C1 segment of cervical spinal cord (tissue), 14 donors: ENCODE measurements at regions not wholly inside any gene's neighbourhood (a gene's known extent, or its start where the extent isn't known, plus 50 kb on each side); places are given as distances from the start of the nearest gene placed in this dataset.
A peak's percentile ranks its signal among the peaks of the same experiment; 100 is the strongest.

Experiments used
- DNase-seq, 14 donors: peaks; one replicate each; lab custom pipeline; 2025; lab: John Stamatoyannopoulos, UW

DNA sequence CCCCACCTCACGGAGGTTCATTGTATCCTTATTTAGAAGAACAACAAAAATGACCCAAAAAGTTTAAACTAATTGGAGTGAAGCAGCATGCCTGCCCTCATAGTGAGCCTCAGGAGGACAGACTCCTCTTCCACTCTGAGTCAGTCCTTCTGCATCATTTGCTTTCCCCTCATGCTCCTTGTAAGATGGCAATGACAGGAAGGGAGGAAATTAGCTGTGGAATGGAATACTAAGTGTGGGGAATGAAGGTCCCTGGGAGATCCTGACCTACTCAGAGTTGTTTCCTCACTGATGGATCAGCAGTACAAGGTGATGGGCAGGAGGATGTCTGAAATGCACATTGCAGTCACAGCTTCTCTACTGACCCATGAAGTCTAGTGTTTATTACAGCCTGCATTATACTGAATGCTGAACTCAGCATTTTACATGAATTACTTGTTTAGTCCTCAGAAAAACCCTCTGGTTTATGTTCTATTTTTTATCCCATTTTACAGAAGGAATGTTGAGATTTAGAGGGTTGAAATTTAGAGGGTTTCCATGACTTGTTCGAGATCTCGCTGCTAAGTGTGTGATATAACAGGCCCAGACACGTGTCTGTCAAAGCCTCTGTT, 212.0 kb upstream of the PCSK2 start:
- peak in 1 of 14 donors; percentile 16 for DNase-seq

DNA sequence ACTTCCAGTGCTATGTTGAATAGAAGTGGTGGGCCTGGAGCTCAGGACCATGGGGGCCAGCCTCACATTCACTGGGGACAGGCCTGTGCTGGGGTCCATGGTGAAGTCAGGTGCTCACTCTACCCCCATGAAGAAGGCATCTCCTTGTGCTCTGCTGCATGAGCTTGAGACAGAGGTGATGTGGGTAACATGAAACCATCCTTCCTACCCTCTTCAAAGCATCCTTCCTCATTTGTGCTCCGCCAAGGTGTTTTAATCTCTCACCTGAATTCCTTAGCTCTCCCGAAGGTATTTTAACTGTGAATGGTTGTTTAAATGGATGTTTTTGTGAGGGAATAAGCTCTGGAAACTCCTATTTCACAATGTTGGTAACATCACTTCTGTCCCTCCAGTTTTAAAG, 209.6 kb upstream of the PCSK2 start:
- no peak for DNase-seq

DNA sequence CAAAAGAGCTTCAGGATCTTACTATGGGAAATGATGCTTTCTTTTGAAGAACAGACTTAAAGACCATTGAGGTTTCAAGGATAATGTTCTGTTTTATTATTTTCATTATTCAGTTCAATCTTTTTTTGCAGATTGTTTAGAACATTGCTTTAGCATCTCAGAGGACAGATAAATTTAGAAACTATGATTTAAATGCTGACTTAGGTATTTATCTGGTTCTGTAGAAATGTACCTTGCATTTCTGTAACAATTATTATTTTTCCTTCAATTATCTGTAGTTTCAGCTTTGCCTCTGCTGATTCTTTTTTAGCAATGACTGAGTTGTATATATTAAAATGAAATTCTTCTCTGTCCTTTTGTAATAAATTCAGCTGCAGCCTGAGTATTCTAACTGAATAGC, 205.4 kb upstream of the PCSK2 start:
- no peak for DNase-seq

DNA sequence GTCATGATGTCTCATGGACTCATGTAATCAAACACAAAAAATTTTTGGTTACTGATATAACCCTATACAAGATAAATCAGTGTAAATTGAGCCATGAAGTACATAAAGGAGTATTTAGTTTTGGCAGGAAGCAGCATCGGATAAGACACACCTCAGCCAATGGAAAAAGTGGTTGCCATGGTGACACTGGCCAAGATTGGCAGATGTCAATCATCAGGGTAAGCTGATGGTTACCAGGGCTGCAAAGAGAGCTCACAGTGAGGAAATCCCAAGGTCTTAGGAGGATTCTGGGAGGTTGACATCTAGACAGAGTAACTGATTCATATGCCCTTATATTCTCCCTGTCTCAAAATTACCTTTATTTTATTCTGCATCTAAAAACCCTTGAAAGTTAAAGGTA, 203.8 kb upstream of the PCSK2 start:
- no peak for DNase-seq

DNA sequence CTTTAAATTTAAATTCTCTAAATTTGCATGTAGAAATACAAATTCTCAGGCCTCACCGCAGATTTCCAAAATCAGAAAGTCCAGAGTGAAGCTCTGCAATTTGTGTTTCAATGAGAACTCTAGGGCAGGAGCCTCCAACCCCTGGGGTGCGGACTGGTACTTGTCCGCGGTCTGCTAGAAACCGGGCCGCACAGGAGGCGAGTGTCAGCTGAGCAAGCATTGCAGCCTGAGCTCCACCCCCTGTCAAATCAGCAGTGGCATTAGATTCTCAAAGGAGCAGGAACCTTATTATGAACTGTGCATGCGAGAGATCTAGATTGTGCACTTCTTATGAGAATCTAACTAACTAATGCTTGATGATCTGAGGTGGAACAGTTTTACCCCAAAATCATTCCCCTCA, 203.0 kb upstream of the PCSK2 start:
- no peak for DNase-seq

DNA sequence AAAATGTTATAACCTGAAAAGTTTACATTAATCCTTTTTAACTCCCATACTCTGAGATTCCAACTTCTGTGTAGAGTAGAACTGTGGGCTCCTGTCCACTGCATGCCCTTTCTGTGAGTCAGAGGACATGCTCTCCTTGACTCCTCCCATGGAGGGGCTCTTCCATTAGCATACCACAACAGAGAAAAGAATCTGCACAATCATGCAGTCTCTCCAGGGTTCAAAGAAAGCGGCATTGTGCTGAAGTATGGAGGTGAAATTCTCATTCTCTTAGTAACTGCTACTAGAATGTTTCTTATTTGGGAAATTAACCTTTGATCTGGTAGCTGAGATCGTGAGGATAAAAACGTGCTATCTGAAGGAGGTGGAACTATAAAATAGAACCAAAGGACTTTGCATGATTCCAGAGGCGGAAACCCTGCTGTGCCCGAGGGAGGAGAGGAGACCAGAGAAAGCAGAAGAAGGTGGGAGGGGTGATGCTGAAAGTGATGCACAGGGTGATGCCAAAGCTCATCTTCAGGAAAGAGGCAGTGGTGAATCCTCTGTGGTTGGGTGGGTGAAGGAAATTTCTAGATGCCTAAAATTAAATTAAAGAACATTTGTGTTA, 202.2 kb upstream of the PCSK2 start:
- DNase-seq, result no peak

DNA sequence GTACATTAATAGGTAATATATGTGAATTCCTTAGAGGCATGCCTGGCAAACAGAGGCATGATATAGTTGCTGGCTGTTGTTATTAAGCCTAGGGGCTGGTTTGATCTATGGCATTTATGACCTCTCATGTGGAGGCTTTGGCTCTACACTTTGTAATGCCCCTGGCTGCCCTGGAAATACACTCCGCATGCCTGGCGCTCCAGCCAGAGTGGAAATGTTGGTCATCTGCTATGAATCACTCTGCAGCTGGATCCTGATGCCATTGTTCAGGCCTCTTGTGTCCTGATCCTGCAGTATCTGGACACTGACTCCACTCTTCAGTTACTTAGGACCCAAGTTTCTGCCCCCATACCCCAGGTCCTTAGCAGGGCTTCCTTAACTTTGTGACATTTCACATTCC, 200.5 kb upstream of the PCSK2 start:
- DNase-seq, result no peak

DNA sequence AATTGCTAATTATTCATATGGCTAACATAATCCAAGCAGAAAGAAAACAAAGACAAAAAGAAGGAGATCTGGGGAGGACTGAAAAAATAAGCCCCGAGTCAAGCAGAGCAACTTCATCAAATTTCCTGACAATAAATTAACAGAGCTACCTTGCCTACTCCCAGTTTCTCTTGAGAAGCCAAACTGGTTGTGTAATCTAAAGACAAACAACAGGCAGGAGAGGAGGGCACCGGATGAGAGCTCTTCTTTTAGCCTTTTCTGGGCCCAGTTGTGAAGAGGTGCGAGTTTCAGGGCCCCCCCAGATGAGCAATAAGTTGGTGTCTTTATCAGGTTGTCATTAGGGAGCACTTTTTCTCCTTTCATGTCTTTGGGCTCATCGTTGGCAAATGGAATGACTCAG, 197.1 kb upstream of the PCSK2 start:
- DNase-seq, result no peak

DNA sequence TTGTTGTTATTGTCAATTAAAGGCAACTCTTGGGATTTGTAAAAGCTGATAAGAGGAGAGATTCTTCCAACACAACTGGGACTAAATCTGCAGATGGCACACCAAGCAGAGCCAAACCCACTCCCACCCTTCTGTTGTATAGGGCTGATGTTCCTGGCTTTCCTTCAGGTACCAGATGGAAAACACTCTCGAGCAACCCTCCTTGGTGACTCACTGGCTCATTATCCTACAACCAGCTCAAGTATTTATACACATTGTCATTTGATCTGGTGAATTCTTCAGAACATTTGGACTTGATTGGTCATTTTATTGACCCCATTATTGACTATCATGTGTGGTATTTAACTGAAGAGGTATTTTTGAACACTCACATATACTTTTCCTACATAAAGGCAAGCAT, 190.3 kb upstream of the PCSK2 start:
- DNase-seq, result no peak

DNA sequence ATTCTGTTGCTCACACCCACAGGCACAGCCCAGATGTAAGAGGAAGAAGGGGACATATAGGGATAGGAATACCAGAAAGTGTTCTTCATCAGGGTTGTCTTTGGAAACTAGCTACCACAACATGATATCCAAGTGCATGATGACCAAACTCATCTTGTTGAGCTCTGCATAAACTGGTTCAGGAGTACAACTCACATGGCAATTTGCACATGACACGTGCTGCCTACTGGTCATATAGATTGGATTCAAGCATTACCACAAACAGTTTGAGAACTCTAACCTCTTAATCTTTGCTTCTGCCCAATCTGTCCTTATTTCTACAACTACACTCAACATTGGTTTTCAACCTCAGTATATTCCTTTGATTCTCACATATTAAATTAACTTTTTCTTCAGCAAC, 184.7 kb upstream of the PCSK2 start:
- DNase-seq, result no peak

DNA sequence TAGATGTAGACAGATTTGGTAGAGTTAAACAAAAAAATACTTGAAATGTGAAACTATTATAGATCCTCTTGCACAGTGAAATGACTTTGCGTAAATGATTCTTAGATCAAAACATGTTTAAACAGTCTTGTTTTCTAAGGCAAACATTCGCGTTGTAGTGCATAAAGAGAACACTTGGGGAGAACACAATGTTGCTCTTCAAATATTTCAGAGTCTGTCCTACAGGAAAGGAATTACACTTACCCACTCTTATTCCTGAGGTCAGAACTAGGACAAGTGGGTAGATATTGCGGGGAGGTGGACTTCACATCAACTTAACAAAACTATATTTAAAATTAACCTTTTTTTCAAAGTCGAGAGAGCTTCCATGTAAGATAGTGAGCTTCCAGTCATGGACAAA, 183.5 kb upstream of the PCSK2 start:
- DNase-seq, result no peak

DNA sequence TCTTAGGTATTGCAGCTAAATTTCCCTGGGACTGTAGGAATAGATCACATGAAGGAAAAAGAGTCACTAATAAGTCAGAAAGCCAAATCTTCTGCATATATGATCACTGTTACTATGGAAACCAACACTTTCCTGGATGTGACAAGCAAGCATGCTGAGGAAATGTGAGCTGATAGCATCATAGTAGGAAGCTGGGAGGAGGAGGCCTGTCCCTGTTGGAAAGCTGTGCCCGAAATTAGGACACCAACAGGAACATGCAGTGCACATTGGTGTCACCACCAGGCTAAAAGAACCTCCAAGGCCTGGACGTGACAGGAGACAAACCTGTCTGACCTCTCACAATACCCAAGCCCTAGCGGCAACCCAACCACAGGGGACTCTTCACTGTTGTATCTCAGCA, 181.9 kb upstream of the PCSK2 start:
- peak in 1 of 14 donors; percentile 2 for DNase-seq

DNA sequence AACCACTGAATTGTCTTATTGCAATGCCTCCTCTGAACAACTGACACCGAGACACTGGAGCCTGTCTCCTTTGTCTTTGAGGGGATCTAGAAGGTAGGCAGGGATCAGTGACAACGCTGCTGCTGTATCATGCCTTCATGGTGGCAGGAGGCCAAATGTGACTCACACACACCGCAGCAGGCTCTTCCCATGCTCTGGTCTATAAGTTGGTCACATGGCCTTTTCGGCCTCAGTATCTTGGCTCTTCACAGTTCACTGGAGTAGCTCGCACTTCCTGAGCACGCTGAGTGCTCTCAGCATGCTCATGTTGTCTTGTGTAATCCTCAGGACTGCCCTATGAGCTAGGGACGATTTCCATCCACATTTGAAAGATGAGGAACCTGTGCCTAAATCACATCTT, 167.4 kb upstream of the PCSK2 start:
- no peak for DNase-seq

DNA sequence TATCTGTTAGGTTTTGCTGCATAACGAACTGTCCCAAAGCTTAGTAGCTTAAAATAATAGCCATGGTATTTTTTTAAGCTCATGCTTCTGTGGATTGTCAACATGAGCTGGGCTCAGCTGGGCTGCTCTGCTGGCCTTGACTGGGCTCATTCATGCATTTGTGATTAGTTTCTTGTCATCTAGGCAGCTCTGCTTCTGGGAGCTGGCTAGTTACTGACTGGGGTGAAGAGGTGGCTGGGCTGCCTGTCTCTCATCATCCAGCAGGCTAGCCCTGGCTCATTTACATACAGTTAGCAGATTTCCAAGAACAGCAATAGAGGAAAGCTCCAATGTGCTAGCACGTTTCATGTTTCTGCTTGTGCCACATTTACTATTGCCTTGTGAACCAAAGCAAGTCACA, 165.1 kb upstream of the PCSK2 start:
- no peak for DNase-seq

DNA sequence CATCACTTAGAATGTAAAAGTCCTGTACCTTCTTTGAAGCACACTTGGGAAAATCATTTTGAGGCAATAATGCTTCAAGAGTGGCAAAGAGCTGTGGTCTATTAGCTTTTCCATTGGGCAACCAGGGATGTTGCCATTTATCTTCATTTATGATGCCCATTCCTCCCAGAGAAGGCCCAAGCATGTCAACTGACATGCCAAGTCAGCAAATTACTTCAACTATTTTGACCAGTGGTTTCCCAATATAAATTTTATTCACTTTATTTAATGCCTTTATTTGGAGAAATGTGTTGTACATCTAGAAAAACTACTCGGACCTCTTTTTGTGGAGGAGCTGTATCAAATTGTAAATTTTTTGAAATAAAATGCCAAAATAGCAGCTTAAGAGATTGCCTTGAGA, 164.1 kb upstream of the PCSK2 start:
- no peak for DNase-seq

DNA sequence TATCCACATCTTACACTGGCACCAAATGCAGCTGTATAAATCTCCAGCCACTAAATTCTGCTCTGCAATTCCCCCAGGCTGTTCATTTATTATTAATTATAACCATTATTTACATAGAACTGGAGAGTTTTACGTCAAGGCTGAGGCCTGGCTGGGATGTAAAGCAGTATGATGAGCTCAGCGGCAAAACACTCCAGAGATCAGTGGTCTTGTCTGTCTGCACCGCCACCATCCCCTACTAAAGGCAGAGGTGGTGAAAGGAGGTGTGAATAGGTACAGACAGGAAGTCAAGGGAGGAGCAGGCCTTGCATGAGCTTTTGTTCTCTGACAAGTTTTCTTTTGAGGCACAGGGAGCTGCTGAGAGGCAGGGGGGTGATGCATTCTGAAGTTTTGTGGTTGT, 159.9 kb upstream of the PCSK2 start:
- DNase-seq, result no peak

DNA sequence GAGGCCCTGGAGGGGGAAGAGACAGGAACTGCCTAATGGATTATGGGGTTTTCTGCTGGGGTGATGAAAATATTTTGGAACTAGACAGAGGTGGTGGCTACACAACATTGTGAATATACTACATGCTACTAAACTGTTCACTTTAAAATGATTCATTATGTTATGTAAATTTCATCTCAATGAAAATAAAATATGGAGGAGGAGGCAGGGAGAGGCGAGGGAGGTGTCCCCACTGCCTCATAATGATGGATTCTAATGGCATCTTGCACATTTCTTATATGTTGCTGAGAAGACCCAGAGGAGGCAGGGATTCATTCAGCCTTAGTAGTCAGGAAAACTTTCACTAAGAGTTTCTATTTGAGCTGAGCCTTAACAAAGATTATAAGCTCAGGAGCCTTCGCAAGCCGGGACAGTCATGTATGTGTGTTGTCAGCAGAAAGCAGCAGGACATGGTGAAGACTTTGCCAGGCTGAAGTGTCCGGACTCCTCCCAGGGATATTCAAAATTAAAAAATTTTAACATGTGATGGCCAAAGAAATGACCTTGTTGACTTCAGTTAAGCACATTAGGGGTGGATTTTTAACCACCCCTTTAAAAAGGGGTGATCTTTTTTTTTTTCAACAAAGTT, 158.6 kb upstream of the PCSK2 start:
- no peak for DNase-seq

DNA sequence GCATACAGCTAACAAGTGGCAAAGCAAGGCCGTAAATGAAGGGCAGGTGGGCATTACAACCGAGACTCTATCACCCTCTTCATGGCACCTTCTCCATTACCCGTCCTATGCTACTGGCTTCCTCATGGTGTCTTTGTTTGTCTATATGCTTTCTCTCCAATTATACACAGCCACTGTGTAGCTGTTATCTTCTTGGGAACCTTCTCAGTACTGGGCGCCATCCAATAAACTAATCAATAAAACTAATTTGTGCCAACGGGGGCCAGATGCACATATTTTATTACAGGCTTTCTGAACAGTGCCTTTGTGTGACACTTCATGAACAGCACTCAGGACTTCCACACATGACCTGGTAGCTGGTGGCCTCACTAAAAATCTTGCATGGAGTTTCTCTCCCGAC, 149.8 kb upstream of the PCSK2 start:
- no peak for DNase-seq

DNA sequence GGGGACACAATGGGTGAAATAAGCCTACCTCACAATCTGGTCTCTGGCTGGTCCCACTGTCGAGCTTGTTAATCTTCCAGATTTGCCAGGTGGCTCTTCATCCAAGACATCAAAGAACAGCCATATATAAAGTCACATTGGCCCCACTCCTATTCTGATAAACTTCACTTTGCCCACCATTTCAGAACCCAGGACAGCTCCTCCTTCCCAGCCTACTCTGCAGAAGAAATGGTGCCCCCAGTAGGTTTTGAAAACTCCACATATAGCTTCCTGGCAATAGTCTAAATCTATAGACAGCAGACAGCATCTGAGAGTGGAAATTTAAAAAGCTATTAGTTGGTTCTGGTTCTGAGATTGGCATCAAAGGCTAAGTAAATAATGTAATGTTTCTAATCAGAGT, 143.1 kb upstream of the PCSK2 start:
- DNase-seq, result no peak

DNA sequence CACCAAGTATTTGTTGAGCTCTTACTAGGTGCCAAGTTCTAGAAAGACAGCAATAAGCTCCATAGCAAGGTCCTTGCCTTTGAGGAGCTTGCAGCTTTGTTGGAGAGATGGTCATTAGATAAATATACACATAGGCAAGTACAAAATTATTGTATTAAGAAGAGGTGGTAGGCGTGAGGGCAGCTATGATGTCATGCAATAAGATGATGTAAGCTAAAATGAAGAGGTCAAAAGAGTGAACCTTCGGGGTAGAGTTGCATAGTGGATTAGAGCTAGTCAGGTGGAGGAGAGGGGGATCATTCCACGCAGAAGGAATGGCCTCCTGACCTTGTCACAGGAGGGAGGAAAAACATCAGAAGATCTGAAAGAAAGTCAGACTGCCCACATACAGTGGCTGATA, 141.9 kb upstream of the PCSK2 start:
- no peak for DNase-seq

DNA sequence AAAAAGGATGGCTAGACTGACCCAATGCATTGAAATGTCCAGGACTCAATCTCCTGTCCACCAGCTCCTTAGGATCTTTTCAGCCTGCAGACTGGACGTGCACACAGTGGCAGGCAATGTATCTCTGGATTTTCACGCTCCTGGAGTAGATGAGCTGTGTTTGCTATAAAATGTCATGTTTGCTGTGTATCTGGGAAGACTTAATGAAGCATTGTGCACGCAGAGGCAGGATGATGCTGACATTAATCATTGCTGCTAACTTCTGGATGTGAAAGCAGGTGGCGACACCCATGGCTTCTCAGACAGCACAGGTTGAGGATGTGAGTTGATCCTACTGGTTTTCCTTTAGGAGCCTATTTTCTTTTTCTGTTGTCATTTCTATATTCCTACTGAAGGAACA, 133.1 kb upstream of the PCSK2 start:
- no peak for DNase-seq

DNA sequence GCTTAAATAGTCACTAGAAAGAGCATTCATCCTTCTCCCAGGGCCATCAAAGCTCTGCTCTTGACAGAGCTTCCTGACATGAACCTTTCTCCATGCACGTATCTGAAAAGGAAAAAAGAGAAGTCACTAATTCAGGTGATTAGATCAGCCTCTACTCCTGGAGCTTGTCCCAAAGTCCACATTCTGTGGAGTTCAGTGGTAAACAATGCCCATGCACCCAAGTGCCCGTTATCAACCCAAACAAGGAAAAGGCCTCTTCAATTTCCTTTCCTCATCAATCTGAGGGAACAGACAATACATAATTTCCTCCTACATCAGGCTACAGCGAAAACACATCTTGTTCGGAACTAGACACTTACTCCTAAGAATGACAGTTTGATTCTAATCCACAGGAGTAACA, 129.2 kb upstream of the PCSK2 start:
- no peak for DNase-seq

DNA sequence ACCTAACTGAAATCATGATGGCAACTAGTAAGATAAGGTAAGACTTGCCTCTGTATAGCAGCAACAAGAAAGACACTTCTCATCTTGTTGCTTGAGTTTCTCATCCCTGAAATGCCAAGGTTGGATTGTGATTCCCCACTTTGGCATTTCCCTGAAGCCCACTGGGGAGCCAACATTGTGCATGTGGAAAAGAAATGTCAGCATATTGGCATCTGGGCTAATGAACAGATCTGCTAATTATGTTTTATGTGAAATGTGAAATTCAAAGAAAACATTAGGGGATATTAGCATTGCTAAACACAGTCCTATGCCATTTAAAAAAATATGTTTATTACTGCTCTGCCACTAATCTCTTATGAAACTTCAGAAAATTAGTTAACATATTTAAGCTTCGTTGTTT, 126.3 kb upstream of the PCSK2 start:
- no peak for DNase-seq

DNA sequence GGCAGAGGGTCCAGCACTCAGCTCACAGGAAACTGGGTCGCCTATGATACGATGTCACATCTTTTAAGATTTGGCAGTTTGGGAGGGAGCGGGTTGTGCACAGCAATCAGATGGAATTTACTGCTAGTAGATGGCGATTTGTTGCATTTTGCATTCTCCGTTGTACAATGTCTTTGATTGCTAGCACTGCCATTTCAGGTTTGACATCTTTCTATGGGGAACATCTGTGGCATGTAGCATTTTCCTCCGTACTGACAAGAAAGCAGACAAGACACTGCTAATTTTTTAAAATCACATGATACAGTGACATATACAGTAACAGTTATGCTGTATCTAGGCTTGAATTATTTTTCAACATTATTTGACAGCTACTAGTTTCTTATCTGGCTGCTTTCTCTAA, 119.7 kb upstream of the PCSK2 start:
- DNase-seq, result no peak
